ENCODE measurements at regions not wholly inside any gene's neighbourhood (a gene's known extent, or its start where the extent isn't known, plus 50 kb on each side); places are given as distances from the start of the nearest gene placed in this dataset.

- TF ChIP-seq TARDBP (IDR thresholded peaks at IDR 0.05) (no peak), ARNT (IDR thresholded peaks at IDR 0.05) (no peak), HDGF (IDR thresholded peaks at IDR 0.05; ENCODE audit: borderline replicate concordance) (no peak), NFRKB (IDR thresholded peaks at IDR 0.05) (no peak), CTBP1 (IDR thresholded peaks at IDR 0.05; ENCODE audit: borderline replicate concordance) (no peak)
Observed at GRCh38 chr12:124398578-124399227, 103.8 kb downstream of the RFLNA start.
